DMS 273 treated with DMSO at 0.1 percent for 48 hours (cell line): ENCODE measurements at regions not wholly inside any gene's neighbourhood (a gene's known extent, or its start where the extent isn't known, plus 50 kb on each side); places are given as distances from the start of the nearest gene placed in this dataset.
"Not testable (repeated sequence)": the region's sequence is repeated elsewhere in the genome, so short reads cannot be mapped to it uniquely, and the experiment has no call there.

Experiments
- DNase-seq: peaks from one replicate; lab custom pipeline; 2025; lab: John Stamatoyannopoulos, UW

DNA sequence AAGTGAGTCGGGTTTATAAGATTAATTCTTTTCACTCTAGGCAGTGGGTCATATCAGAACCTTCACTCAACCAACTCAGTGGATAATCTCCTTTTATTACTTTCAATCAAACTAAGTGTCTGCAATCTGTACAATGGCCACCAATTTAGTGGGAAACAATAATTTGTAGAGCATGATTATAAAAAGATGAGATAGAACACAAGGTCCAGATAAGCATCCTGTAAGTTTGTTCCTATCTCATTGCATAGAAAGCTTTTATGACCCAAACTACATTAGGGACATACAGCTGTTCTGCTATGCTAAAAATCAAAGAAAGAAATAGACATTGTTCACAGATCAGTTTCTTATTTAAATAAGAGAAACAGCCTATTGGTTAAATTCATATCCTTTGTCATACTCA lies 341.4 kb upstream of the PSMD7 start:
- DNase-seq, result no peak

DNA sequence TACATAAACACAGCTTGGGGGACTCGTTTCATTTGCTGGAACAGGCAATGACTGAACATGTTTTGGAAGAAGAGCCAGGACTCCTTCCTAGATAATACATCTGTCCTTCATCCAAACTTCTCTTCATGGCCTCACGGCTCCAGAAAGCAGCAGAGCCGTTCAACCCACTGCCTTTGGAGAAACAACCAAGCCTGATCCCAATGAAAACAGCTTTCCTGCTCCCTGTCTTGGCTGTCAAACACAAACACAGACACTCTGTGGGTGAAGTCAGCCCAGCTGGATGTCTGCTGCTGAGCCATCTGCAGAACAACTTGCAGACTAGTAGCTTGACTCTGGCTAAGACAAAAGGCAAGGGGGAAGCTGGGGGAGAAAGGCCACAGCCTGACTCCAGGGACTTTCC lies 345.1 kb upstream of the PSMD7 start:
- no peak for DNase-seq

DNA sequence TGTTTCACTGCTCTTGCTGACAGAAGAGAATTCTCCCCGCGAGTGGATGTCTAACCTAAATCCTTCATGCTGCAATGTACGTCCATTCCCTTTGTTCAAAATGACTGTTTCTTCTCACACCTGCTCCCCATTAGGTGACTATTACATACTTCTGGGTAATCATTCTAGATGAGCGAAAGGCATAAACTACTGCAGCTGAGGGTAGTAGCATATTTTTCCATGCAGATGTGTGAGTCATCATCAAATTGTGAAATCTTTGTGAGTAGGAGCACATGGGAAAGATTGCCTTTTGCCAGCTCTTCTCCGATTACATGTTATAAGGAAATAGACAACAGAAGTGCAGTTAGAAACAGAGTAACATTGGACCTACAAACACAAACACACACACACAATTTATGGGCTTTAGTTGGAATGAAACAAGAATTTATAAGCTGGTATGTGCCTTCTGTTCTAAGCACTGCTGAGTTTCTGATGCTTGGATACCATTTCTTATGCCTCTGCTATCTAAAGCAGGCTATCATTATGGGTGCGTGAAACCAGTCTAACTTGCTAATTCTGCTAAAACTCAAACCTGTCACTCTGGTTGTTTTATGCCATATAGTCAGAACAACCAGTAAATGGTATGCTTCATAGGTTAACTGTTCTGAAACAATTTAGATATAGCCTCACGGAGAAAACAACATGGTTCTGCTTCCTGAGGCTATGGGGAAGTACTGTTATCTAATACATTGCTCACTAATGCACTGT lies 346.9 kb upstream of the PSMD7 start:
- DNase-seq, result no peak

DNA sequence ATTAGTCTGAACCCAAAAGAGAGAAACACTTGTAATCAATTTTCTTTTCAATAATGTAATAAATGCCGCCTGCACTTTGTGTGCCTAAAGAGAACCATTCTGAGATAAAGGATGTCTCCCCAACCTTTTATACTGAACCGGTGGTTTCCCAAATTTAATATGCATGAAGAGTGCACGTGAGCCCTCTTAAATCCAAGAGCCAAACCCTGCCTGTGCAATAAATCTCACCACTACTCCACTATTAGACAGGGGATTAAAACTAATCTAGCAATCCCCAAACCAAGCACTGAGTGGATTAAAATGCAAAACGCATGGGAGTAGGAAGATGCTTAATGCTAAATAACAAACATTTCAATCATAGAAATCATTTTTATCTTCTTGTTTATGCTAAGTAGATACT lies 351.0 kb upstream of the PSMD7 start:
- DNase-seq, result no peak

DNA sequence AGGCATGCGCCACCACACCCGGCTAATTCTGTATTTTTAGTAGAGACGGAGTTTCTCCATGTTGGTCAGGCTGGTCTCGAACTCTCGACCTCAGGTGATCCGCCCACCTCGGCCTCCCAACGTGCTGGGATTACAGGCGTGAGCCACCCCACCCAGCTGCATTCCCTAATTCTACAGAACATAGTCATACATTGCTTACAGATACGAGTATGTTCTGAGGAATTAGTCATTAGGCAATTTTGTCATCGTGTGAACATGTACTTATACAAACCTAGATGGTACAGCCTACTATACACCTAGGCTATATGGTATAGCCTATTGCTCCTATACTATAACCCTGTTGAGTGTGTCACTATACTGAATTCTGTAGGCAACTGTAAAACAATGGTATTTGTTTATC lies 353.4 kb upstream of the PSMD7 start:
- DNase-seq, result not testable (repeated sequence)

DNA sequence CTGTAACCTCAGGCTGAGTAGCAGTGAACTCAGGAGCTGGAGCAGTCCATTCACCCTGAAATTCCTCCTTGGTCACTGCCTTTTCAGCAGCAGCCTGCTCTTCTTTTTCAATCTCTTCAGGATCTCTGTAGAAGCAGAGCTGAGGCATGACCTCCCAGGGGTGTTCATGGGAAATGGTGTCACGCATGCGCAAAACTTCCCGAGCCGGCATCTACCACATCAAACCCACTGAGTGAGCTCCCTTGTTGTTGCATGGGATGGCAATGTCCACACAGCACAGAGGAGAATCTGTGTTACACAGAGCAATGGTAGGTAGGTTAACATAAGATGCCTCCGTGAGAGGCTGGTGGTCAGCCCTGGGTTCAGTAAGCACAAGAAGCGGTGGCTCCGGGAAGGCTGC lies 355.8 kb upstream of the PSMD7 start:
- not testable (repeated sequence) for DNase-seq

DNA sequence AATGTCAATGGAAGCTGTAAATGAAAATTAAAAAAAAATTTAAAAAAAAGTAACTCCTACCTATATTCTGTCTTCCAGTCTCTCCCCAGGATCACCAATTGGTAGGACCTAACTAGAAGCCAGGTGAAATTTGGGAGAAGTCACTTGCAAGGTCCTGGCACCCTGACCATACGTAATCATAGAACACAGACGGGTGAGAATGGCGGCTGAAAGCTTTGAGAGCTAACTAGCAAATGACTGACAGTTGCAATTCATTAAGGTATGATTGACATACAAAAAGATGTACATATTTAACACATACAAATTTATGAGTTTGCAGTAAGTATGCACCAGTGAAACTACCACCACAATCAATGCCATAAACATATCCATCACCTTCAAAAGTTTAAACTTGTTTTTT lies 372.7 kb upstream of the PSMD7 start:
- no peak for DNase-seq

DNA sequence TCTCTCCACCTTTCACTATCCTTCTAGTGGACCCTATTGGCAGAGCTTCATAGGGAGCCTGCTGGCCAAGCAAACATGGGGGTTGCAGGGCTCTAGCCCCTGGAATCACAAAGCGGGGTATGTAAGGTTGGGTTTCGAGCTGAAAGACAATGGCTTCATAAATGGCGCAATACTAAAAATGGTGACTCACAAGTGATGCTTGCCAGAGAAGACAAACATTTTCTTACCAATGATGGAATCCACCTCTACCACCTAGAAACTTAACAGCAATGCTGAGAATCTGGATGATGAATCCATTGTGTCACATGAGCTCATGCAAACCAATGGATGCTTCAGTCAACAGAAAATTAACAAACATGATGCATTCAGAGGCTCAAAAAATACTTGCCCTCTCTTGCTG lies 375.3 kb upstream of the PSMD7 start:
- DNase-seq, result no peak

DNA sequence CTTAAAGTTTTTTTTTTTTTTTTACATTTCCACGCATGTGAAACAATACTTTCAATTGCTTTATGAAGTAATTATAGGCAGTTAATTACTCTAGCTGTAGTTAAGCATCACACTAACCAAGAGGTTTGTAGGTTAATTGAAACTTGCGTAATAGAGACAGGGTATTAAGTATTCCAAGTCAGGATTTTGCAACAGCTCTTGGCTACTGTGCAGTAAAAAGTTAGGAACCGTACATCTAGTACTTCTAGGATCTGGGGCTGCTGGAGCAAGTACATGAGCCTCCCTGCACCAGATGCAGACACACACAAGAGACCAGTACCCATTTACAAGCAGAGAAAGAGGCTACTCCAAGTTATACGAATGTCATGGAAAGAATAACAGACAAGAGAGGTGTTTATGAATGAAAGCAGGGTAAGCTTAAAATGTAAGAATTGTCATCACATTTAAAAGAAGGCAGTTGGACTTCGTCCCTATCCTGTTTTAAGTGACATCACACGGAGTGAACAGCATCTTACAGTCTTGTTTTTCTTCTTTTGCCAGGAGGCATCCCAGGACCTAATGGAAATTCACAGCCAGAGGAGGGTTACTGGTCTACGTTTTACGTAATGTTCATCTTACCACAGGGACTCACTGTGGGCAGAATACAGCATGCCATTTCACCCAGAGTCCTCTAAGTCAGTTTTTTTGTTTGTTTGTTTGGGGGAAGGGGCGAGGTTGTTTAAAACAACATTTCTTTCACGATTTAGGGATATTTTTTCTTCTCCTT lies 379.6 kb upstream of the PSMD7 start:
- no peak for DNase-seq

DNA sequence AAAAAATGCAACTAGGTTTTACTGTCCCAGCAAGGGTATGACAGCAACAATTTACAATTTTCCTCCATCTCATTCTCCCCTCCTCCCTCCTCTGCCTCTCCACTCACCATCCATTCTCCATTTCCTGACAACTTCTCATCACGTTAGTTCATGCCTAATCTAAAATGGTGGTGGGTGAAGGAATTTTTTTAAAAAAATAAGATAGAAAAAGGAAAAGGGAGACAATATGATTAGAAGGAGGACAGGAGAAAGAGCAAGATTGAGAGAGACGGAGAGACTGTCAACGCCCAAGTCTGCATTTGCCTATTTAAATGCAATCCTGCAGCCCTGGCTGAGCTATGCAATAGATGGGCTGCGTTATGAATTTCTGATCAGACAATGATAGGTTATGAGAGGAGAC lies 380.7 kb upstream of the PSMD7 start:
- no peak for DNase-seq

DNA sequence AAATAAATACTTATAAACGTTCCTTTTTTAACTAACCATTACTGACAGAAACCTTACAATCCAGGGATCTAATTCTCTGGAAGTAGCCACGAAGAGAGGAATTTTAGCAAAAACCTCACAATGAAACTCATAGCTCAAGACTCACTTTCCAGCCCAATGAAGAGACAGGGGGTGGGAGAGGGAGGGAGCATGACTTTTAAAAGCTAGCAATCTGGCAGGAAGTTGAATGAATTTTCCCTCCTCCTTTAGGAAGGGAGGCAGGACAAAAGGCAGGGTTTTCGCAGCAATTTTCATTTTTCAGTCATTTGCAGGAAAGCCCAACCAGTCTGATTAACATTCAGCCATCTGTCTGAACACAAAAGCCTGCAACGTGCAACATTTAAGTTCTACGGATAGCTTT lies 381.5 kb upstream of the PSMD7 start:
- no peak for DNase-seq

DNA sequence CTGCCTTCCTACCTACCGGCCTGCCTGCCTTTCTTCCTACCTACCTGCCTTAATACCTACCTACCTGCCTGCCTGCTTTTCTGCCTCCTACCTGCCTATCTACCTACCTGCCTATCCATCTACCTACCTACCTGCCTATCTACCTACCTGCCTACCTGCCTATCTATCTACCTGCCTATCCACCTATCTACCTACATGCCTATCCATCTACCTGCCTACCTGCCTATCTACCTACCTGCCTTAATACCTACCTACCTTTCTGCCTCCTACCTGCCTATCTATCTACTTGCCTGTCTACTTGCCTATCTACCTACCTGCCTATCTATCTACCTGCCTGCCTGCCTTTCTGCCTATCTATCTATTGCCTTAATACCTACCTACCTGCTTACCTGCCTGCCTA lies 383.8 kb upstream of the PSMD7 start:
- DNase-seq, result no peak

DNA sequence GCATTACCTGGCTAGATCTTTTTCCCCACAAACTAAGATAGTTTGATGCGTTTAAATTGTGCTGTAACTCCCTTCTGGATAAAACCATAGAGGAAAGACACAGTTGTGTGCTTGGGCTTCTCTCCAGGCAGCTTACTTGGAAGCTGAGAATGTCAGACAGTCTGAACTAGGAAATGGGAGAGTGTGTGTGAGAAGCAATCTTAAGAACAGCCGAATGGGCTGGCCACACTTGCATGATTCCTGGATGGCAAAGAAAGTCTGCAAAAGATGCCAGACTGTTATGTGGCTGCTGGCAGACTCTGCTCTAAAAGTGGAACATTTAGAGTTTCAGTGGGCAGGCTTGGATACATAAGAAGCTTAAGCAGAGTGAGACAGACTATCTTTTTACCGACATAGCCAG lies 384.3 kb upstream of the PSMD7 start:
- no peak for DNase-seq

DNA sequence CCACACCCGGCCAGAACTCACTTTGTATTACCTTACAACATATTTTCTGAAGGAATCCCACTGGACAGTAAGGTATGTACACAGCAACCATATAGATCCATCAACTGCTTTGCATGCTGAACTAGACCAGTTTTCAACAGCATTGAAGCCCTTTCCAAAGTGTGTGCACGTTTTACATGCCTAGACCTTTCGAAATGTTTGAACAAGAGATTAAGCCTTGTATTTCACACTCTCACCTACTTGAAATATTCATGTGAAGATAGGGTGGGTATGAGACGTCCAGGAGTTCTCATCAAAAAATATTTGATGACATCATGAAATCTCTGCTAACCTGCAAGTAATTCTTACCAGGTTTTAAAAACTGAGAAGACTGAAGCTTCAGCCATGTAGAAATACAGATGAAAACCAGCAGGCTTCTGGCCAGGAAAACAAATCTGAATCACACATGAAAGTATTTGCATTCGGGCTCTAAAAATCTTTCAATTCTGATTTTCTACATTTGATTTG lies 387.0 kb upstream of the PSMD7 start:
- DNase-seq, result no peak

DNA sequence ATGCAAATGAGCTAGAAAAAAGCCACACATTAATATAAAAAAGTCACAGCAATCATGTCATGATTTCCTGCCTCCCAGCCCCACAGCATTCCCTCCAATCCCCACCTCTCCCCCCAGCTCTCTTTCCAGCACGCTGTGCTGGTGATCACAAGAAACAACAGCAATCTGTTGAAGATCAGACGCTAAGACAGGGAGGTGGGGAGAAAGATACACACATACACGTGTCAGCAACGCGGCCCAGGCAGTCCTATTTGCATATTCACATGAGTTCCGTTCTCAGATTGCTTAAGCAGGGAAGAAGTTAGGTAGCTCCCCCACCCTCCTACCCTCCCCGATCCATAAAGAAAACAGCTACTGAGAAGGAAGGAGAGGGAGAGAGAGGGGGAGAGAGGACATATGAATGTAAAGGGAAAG lies 405.5 kb upstream of the PSMD7 start:
- DNase-seq, result no peak

DNA sequence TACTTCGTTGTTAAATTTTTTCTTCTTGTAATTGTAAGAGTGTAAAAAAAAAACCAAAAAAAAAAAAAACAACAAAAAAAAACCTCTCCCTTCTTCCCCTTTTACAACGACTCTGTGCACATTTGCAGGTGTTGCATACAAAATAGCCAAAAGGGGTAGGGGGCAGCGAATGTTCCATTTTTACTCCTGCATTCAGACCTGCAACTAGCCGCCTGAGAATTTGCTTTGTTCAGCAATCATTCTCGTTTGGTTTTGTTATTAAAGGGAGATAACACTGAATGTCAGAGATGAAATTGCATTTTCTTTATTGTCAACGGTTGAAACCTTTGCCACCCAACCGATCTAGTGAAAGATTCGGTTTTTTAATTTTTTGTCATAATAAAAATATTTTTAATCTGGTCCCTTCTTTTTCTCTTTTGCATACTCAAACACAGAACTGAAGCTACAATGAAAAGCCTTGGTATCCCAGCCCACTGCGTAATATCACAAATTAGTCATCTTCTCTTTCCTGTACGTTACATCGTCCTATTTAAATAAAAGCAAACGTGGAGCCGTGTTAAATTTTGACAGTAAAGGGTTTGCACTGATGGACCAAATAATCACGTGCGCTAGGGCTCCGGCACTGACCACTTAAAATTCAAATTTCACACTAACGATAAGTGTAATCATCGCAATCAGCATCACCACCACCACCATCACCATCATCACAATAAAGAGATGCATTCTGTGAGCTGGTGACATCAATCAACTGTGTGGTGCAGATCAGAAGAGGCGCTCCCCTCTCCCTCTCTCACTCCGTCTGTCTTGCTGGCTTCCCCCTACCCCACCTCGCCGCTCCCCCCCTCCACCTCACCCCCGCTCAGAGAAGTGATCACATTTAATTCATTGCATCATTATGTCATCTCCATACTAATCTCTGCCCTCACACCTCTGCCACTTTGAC lies 406.2 kb upstream of the PSMD7 start:
- no peak for DNase-seq

DNA sequence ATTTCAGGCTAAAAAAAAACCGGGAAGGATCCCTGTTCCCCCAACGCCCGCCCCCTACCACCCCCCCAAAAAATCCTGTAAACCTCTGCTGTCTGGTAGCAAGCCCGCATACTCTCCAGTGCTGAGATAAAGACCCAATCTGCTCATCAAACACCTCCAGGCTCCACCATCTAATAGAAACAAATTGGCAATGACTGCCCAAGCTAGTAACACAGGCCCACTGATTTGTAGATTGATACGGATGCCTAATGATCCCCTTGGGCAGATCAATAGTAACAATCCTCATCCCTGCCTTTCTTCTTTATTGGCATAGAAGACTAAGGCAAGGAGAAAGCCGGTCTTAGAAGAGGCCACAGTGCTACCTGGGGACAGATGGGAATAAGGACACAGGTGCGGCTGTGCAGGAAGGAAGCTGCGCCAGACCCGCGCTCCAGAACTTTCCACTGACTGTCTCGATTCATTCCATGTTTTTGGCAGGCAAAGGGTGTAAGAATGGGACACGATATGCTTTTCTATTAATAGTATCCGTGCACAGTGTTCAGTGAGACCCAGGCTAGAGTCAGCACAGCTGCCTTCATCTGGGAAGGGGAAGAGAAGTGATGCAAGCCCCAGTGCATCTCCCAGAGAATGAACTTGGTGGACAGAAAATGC lies 407.6 kb upstream of the PSMD7 start:
- no peak for DNase-seq

DNA sequence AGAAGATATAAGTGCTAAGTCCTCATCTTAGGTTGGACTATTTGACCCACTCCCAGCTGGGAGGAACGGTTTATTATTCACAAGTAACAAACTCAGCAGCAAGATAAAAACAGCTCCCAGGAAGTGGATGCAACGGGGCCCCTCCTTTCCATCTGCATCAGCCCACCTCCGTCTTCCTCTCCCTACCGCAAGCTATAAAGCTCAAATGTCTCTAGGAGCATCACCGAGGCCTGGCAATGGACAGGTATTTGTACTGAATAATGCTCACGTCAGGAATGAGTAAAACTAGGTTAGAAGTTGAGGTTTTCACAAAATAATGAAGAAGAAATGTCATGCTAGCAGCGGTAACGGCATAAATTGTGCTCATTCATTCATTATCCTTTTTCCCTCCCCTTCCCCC lies 408.7 kb upstream of the PSMD7 start:
- DNase-seq, result no peak

DNA sequence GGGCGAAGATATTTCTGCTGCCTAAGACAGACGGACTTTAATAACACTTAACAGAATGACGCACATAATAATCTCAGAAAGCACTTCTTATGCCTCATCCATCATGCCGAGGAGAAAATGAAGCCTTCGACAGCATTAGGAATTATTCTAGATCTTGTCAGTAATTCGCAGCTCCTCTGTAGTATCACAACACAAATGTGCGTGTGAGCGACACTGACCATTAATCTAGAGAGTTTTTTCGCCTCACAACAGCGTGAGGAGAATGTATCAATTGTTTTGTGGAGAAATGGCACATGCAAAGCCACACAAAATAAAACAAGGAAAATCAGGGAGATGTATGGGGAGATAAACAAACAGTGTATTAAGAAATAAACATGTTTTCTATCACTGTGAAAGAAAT lies 410.2 kb upstream of the PSMD7 start:
- DNase-seq, result no peak

DNA sequence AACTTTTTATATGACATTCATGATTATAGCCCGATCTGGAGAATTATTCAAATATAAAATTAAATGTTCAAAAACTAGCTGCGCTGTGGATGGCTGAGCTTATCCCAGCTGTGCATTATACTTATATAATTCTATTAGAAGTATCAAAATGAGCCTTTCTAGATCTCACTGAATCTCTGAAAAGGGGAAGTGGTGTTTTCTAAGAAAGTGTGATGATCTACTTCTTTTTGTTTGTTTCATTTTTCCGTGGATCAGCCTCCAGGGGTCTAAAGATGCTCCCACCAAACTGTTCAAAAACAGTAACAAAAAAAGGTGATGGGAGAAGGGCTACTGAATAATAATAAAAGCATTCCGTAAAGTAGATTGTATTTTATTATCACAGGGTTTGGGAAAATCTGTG lies 411.3 kb upstream of the PSMD7 start:
- no peak for DNase-seq

DNA sequence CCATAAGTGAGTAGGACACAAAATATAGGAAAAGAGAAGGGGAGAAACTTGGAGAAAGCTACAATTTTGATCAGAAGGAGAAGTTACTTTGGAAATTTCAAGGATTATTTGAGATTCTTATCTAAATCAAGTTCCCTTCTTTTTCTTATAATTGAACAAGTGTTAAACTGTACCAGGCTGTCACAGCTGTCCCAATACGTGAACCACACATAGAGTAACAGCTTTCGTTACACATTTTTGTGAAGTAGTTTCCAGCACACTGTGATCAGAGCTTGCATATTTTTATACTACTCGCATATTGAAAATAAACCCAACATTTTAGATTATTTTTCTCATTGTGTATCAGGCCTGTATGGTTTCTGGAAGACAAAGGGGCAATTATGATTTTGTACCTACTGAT lies 412.8 kb upstream of the PSMD7 start:
- no peak for DNase-seq

DNA sequence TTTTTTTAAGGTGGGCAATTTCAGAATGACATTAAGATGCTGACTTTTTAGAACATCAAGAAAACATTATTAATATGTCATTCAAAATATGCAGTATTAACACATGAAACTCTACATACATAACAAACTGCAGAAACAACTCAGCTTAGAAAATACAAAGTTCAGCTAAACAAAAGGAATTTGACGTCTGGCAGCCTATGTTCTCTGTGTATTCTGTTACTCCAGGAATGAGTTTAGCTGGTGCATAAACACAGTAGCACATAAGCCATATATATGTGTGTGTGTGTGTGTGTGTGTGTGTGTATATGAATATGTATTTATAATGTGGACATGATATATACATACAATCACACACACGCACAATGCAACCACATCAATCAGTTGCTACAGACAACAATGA lies 413.5 kb upstream of the PSMD7 start:
- DNase-seq, result no peak
